Umbilical cord (tissue), 1 donor: ENCODE measurements at regions not wholly inside any gene's neighbourhood (a gene's known extent, or its start where the extent isn't known, plus 50 kb on each side); places are given as distances from the start of the nearest gene placed in this dataset.
A peak's percentile ranks its signal among the peaks of the same experiment; 100 is the strongest.

Experiments used
- DNase-seq: peaks from one replicate; pipeline ENCODE4 v3.0.0-alpha.2; 2015; ENCODE audit warnings: low spot score

DNA sequence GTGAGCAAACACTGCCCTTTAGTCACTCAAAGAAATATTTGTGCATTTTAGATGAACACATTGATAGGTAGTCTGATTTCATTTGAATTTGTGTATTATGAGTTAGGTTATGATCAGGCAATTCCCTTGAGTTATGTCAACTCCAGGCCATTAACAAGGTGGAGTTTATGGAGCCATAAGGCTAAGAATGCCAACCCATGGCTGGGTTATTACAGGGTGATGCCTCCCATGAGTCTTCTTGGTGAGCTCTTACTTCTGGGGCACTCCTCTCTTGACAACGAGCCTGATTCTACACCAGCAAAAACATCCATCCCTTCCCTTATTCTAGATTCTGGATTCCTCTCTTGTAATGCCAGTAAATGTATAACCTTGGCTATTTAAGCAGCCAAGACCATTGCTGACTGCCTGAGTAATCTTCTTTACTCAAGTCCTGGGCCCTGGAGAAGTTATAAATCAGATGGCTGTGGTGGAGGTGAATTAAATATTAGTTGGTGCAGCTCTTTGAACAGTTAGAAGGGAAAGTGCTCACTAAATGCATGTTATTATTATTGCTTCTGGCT is 645.7 kb upstream of the TENM4 start:
- no peak for DNase-seq

DNA sequence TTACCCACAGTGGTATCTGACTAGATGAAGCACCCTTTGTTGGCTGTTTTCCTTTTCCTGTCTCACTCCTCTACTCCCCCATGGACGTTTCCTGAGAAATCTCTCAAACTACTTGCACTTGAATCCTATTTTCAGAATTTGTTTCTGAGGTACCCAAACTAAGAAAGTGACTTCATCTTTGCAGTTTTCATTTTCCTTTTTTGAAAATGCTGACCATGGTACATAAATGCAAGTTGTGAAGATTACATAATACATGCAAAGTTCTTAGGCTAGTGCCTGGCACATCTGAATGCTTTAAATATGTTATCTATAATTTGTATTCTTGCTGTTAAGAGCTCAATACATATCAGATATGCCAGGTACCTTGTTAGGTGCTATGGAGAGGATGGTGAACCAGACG is 644.7 kb upstream of the TENM4 start:
- DNase-seq: no peak

DNA sequence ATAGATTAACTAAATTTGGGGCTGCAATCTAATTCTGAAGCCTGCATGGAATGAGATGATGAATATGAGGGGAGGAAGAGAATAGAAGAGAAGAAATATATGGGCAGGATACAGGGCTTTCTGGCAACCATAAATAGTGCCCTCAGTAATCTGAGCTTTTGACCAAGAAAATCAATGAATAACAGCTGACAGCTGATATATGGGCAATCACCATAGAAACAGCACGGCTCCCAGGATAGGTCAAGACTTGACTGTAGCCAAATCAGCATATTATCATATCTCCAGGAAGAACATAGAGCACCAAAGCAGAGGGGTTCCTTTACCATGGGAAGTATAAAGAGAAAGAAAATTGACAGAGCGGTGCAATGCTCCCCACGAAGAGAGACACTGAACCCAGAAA is 643.8 kb upstream of the TENM4 start:
- no peak for DNase-seq

DNA sequence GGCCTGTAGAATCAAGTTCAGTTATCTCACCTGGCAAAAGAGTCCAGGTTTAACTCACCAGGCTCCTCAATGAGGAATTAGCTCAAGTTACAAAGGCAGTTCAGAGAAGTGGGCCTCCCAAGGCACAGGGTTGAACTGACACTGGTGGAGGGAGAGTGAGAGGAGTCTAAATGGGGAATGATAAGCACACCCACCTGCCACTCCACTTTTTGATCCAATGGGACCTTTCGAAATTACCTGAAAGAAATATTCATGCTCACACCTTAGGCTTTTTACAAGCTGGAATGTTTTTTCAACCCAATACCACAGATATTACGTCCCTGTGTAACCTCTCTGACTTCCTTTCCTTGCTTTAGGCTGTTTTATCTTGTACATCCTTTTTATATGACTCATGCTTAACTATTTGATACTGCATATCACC is 642.7 kb upstream of the TENM4 start:
- DNase-seq: peak; percentile 45

DNA sequence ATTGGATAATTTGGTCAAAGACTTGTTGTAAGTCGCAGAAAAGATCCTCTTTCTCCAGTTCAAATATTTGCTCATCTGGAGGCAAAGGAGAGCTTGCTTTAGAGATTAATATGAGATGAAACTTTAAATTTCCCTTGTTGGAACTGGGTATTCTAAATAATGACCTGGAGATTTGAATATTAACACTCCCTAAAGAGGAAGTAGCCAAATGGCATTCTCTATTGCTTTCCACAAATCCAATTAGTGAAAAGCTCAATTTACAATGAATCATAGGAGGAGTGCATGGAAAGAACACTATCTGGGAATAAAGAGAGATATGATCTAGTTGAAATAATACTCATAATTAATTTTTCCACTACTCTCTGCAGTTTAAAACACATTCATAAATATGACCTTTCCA is 641.6 kb upstream of the TENM4 start:
- no peak for DNase-seq

DNA sequence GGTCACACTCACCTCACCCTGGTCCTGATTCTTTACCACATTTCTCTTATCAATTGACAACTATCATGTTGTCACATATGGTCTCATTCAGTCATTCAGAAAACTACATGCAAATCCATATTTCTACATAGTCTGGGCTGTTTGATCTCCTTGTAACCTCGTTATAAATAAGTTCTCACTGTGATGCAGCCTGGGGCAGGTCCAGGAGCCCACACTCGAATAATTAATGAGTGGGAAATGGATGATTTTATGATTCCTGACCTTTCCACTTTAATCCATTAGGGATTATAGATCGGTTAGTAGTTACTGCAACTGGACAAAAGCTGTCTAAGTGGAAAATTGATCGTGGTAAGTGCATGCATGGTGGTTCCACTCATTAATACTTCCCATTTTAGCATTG is 636.3 kb upstream of the TENM4 start:
- DNase-seq: no peak

DNA sequence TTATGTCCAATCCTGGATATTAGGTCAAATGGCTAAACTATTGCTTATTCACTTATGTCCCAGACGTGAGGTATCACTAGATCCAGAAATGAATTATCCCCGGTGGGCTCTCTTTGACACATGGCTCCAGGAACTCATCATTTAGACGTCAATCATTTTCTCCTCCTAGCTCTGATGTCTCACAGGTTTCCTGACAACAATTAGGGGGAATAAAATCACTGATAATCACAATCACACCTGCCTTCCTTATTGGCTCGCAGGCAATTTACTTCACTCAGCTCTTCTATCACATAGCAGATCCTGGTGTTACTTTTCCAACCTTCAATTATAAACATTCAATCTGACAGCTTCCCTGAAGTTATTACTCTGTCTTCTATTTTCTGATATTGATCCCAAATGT is 634.0 kb upstream of the TENM4 start:
- DNase-seq: no peak

DNA sequence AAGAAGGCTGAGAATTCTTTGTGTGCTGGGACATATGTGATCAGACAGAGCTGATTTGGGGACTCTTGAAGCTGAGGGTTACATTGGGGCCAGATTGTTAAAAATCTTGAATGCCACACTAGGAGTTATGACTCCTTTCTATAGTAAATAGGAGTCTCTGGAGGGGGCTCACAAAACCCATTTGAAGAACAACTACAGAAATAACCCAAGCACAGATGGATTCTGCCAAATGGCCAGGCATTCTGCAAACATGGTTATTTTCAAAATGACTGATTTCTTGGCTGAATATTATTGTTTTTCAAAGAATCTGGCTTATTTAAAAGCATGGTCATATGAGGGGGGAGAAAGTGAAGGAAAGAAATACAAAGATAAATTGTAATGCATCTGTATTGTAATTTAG is 625.5 kb upstream of the TENM4 start:
- DNase-seq: no peak

DNA sequence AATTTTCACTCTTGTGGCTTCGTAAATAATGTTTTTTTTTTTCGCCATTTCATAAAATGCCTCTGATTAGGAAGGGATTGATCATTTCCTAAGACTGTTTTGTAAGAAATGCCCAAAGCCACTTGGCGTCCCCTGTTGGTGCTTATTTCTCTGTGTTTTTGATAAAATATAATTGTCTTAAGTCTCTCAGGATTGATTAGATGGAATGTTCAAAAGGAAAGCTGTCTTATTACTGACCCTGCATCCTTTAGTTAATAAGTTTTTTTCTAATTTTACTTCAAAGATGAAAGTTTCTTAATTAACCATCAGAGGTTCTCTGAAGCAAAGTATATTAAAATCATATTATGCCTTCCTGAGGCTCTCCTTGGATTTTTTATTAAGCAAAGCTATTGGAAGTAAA is 624.3 kb upstream of the TENM4 start:
- no peak for DNase-seq

DNA sequence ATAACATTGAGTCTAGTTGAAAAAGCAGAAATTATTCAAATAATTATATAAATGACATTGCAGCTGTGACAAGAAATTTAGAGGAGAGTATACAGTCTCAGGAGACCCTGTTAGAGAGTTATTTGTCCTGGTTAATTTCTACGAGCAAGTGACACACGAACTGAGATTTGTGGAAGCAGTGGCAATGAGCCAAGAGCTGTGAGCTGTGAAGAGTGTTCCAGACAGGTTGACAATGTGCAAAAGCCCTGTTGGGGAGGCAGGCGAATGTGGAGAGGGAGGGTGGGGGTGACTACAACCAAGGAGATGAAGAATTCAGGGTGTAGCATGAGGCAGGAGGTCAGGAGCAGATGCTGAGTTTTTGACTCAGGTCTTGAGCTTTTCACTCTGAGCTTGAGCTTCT is 620.2 kb upstream of the TENM4 start:
- DNase-seq: no peak

DNA sequence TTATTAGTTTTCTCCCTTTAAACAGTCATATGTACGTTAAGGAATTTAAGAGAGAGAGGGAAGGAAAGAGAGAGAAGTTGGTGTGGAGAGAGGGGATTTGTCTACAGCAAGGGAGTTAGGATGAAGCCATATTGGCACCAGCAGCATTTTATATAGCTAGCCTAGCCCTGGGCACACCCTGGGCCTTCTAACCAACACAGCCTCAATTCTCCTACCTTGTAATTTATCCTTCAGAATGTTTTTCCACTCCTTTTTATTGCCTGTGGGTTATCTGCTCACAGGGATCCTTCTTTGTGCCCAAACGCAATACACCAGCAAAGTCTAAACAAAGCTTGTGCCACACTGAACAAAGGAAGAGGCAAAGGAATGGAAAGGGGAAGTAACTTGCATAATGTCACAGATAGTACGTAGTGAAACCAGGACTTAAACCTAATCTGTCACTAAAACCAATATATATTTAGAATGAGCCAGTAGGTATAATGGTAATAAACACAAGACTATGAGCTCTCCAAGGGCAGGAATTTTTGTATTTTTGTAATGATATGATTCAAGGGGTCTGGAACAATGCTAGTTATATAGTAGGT is 613.8 kb upstream of the TENM4 start:
- no peak for DNase-seq

DNA sequence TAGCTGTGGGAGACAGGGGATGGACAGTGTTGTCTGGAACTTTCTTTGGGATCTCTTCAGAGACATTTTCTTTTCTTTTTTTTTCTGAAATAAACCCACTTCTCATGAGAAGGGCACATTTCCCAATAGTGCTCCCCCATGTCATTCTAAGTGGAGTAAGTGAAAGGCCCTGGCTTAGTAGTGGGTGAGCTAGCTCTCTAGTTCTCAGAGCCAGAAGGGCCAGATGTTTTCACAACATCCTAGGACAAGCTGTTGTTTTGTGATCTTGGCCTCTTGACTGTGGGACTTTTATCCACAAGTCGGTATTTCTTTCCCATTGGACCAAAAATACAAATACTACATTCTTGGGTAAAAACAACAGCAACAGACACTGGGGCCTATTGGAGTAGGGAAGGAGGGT is 607.7 kb upstream of the TENM4 start:
- DNase-seq: no peak

DNA sequence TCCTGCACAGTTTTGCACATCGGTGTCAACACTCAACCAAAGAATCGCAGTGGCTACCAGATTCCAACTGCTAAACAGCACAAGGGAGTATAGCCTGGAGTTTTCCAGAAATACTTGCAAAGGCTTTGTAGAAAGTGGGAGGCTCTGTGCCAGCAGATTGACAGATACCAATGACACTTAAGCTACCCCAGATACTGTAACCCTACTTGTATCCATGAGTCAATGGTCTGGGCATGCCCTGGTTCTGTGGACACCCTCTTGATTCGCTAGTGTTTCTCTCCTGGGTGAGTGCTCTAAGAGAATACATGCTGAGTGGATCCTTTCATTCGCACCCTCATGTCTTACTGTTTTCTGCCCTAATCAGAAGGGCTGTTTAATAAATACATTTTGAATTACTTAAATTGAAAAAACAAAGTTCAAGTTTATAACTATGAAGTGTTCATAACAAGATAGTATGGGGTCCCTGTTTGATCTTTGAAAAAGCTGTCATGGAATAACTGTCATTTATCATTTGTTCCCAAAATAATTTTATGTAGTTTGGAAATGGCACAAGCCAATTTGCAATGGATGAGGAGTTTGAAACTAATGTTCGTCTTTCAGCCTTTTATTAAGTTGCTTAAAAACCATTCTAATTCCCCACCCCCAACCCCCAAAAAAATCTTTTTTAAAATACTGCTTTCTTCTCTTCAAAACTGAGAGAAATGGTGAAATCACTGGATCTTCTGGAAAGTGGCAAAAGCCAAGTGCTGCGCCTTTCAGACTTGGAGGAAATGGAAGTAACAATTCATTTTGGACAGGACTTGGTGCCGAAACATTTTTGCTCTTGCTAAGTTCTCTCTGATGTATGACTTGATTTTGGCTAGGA is 600.5 kb upstream of the TENM4 start:
- no peak for DNase-seq

DNA sequence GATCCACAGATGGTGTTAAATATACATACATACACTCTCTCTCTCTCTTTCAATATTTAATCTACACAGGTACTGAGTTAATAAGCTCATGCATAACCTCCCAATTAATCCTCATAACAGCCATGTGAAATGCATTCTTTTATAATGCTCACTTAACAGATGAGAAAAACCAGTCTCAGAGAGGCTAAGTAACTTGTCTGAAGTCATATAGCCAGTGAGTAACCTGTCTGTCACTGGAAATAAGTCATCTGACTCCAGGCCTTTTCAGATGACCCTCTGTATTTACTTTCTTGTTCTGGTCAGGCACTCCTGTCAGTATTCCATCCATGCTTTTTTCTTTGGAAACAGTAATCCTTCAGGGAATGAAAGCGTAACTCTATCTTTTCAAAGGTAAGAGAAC is 594.0 kb upstream of the TENM4 start:
- DNase-seq: no peak

DNA sequence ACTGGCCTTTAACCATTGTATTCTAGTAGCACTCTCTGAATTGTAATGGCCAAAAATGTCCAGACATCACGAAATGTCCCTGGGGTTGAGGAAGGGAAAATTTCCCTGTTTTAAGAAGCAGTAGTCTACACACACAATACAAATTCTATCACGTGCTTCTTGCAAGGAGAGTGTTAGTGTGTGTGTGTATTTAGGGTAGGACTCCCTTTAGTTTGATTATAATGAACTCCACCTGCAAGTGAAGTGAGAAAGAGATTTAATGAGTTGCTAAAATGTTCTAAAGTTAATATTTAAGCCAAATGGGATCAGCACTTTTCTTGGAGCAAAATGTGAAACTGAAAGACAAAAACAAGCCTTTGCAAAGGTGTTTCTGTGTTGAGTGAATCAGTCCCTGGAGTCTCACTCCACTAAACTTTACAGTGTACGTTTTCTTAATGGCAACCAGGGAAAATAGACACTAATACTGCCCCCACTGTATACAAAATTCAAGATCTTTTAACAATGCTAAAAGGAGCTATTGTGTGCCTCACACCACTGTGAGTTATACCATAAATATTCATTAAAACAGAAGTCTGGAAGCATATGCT is 590.3 kb upstream of the TENM4 start:
- DNase-seq: no peak

DNA sequence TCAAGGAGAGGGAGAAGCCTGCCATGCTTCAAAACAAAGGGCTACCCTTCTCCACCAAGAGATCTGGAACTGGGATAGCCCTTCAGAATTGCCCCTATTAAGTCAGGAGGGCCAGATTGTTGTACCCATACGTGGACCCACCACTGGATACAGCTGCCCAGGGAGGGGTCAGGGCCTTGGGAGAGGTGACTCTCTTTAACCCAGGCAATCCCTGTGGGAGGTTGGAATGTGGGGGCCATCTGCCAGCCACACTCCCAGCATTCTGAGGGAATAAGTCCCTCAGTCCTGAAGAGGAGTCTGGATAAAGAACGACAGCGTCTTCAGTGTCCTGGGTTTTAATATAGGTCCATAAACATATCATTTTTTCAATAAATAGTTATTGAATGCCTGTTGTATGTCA is 588.2 kb upstream of the TENM4 start:
- no peak for DNase-seq

DNA sequence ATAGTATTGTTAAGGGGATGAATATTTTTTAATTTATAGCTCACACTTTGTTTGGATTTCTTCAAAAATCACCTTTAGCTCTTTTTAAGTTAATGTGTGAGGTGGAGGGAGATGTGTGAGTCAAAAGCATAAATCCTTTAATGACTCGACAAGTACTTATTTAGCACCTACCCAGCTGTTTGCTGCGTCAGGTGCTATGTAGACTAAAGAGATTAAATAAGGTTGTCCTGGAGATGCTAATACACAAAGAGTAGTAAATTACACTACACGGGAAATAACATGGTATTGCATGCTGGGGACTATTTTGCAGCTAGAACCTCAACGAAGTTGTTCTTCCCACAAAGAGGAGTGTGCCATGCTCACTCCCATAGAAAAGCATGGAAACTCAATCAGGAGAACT is 583.3 kb upstream of the TENM4 start:
- no peak for DNase-seq

DNA sequence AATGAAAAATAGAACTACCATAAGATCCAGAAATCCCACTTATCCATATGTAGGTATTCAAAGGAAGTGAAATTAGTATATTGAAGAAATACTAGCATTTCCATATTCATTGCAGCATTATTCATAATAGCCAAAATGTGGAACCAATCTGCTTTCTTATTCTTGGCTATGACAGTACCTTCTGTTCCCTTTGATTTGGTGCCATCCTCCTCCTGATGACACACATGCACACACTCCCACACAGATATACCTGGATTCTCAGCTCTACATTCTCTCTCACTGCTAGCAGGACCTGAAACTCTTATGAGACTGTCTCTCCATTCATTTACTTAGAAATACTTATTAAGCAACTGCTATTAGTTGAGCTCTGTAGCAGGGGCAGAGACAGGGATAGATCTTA is 582.6 kb upstream of the TENM4 start:
- no peak for DNase-seq

DNA sequence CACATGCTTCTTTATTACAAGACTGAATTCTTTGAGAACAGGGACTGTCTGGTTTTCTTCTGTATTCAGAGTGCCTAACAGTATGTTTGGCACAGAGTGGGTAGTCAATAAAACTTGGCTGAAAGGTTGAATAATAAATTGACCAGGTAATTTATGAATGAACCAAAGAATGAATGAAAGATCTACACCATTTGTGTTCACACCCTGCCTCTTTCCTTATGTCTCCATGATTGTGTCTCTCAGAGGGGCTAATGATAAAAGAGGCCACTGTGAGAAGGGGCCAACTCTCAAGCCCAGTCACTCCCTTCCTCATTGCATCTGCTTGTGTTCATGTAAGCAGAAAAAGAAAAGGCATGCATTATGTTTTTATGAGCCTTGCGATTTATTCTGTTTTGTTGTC is 569.7 kb upstream of the TENM4 start:
- no peak for DNase-seq

DNA sequence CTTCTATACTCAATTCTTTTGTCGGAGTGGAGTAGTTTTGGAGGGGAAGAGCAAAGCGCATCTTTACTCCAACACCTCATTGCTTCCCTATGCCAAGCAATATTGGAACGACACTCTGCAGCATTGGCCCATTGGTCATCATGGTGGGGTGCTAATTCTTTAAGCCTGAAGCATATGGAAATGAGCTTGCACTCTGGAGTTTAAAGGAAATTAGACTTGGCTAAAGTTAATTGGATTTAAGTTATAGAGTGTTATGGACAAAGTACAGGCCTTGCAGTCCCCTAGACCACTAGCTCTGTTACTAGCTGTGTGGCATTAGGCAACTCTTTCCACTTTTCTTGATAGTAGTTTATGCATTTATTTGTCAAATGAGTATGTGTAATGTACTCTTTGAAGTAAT is 568.3 kb upstream of the TENM4 start:
- no peak for DNase-seq

DNA sequence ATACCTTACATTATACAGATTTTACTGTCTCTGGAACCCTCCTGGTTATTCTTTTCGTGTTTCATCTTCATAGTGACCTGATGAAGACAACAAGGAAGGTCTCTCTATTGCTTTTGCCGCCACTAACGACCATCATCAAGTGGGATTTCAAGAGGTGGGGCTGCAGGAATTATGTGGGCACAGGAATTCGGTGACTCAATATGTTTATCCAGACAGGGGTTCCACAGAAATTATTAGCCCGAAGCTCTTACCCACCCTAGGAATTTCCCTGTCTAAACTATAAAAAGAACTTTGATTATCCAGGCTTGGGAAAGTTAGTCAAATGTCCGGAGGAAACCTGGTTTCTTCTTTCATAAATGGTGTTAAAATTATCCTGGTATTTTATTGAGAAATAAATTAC is 566.8 kb upstream of the TENM4 start:
- no peak for DNase-seq

DNA sequence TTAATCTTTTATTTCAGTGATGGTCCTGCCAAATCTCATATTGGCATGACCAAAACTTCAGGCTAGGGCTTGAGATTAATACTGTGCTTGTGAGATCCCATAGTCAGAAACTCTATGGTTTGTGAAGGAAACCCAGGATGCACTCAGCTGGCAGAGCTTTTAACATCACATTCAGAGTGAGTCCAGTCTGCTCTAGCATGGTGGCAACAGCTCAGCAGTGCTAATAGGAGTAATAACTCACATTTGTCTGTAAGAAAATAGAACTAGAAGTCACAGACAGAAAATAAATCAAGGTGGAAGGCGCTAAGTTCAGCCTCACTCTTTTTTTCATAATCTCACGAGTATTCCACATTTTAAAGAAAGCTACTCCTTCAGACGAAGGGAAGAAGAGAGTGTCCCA is 549.3 kb upstream of the TENM4 start:
- DNase-seq: no peak

DNA sequence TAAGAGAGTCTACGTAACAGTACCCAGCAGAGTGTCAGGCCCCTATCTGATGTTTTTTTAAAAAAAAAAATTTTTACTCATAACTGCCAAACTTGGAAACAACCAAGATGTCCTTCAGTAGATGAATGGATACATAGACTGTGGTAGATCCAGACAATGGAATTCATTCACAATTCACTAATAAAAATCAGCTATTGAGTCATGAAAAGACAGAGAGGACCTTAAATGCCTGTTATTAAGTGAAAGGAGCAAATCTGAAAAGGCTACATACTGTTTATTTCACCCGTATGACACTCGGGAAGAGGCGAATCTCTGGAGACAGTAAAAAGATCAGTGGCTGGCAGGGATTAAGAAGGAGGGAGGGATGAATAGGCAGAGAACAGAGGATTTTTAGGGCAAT is 541.4 kb upstream of the TENM4 start:
- DNase-seq: no peak
